Endothelial cell of umbilical vein (primary cell): ENCODE measurements at regions not wholly inside any gene's neighbourhood (a gene's known extent, or its start where the extent isn't known, plus 50 kb on each side); places are given as distances from the start of the nearest gene placed in this dataset.
"Not testable (repeated sequence)": the region's sequence is repeated elsewhere in the genome, so short reads cannot be mapped to it uniquely, and the experiment has no call there.

ENCODE experiments used
- BruUV-seq: library from RNA; stranded (reverse); fragments of 400-500 nt; replicated peaks from 2 replicates; lab custom pipeline; 2021; lab: Mats Ljungman, UMichigan
- CTCF ChIA-PET: fragments of 300-600, 350-600 bp; sonication (Branson Sonifier 250); formaldehyde crosslinking; loops from one replicate; lab custom pipeline; 2021; ENCODE audit warnings: antibody characterized with exemption, inconsistent platforms; lab: Charles Lee
- POLR2A ChIA-PET: fragments of 300-600, 350-600 bp; sonication (Branson Sonifier 250); formaldehyde crosslinking; loops from one replicate; lab custom pipeline; 2021; ENCODE audit warnings: antibody characterized with exemption, inconsistent platforms; lab: Charles Lee
- DNase-seq: peaks from one replicate; pipeline ENCODE4 v3.0.0-alpha.2; 2011; ENCODE audit warnings: low read depth, low spot score
- FAIRE-seq: peaks from 2 replicates; lab custom pipeline; 2011; peaks lifted over from hg19 to GRCh38; lab: Jason Lieb, UNC
- H2AFZ ChIP-seq: 2 replicates; pipeline ENCODE4 v1.6.0; 2012; ENCODE audit warnings: low read depth, low read length, control low read depth, inconsistent platforms
- H3K27ac ChIP-seq: 2 replicates; pipeline ENCODE4 v1.5.1; 2011; ENCODE audit warnings: low read depth, mild to moderate bottlenecking, control low read depth, low read length, moderate library complexity; ENCODE audit not compliant: insufficient read depth
- H3K27me3 ChIP-seq, 2 experiments: 2 replicates each; pipeline versions ENCODE4 v1.6.0 to v1.6.1; 2011; ENCODE audit warnings: low read length in 2 of 2, mixed read lengths in 1 of 2; ENCODE audit not compliant: control insufficient read depth in 2 of 2, insufficient read depth in 2 of 2
- H3K36me3 ChIP-seq, 2 experiments: 2 replicates in 1 of 2; 3 replicates in 1 of 2; pipeline ENCODE4 v1.5.1; 2011; ENCODE audit warnings: low read length in 2 of 2, mild to moderate bottlenecking in 1 of 2, moderate library complexity in 1 of 2; ENCODE audit not compliant: control insufficient read depth in 2 of 2, insufficient read depth in 2 of 2; ENCODE audit errors: extremely low read depth in 1 of 2
- H3K4me1 ChIP-seq: 3 replicates; pipeline ENCODE4 v1.5.1; 2011; ENCODE audit warnings: mild to moderate bottlenecking, low read length; ENCODE audit not compliant: control insufficient read depth, insufficient read depth; ENCODE audit errors: extremely low read depth
- H3K4me2 ChIP-seq: 2 replicates; pipeline ENCODE4 v1.6.1; 2011; ENCODE audit warnings: low read length, control low read depth, mixed read lengths; ENCODE audit not compliant: insufficient read depth
- H3K4me3 ChIP-seq, 3 experiments: fragments of 200-600 bp in 1 of 3; sonication (generic), shearing (Covaris generic) in 1 of 3; replicated peaks in 1 of 3; 2 replicates each; pipeline ENCODE4 v1.5.1; 2011 to 2016; ENCODE audit warnings: control low read depth in 3 of 3, low read length in 3 of 3, mild to moderate bottlenecking in 2 of 3, inconsistent platforms in 1 of 3, low read depth in 1 of 3, moderate library complexity in 1 of 3; ENCODE audit not compliant: insufficient read depth in 1 of 3
- H3K79me2 ChIP-seq: 2 replicates; pipeline ENCODE4 v1.6.0; 2012; ENCODE audit warnings: low read length, inconsistent platforms; ENCODE audit not compliant: control insufficient read depth, insufficient read depth
- H3K9ac ChIP-seq: replicated peaks from 2 replicates; pipeline ENCODE3; 2011; ENCODE audit warnings: low read length, control low read depth; ENCODE audit not compliant: insufficient read depth; ENCODE audit errors: extremely low read depth
- H3K9me1 ChIP-seq: replicated peaks from 3 replicates; pipeline ENCODE4 v1.6.0; 2011; ENCODE audit warnings: mild to moderate bottlenecking, low read length; ENCODE audit not compliant: control insufficient read depth, insufficient read depth; ENCODE audit errors: extremely low read depth
- H3K9me3 ChIP-seq: replicated peaks from 2 replicates; pipeline ENCODE4 v1.5.1; 2012; ENCODE audit warnings: low read length, inconsistent platforms; ENCODE audit not compliant: control insufficient read depth, insufficient read depth
- H4K20me1 ChIP-seq: replicated peaks from 2 replicates; pipeline ENCODE3; 2011; ENCODE audit warnings: mild to moderate bottlenecking, low read length; ENCODE audit not compliant: control insufficient read depth, insufficient read depth; ENCODE audit errors: extremely low read depth
- CTCF ChIP-seq, 2 donors: IDR thresholded peaks; 1 replicate in 1 of 2; 2 replicates in 1 of 2; pipeline ENCODE4 v1.5.1; 2011; ENCODE audit warnings: low read length in 2 of 2, mild to moderate bottlenecking in 2 of 2, moderate library complexity in 2 of 2, control low read depth in 1 of 2, inconsistent platforms in 1 of 2, low read depth in 1 of 2; ENCODE audit not compliant: insufficient read depth in 1 of 2; ENCODE audit errors: extremely low read depth in 1 of 2
- EZH2 ChIP-seq: IDR thresholded peaks from 2 replicates; pipeline ENCODE4 v1.6.1; 2012; ENCODE audit warnings: borderline replicate concordance, low read depth, mild to moderate bottlenecking, moderate library complexity, low read length, inconsistent platforms; ENCODE audit not compliant: severe bottlenecking
- FOS ChIP-seq: IDR thresholded peaks from 2 replicates; pipeline ENCODE4 v1.6.1; 2011; ENCODE audit warnings: mild to moderate bottlenecking, low read length, moderate library complexity, borderline replicate concordance; ENCODE audit not compliant: insufficient read depth
- GATA2 ChIP-seq: IDR thresholded peaks from 2 replicates; pipeline ENCODE4 v1.7.0; 2011; ENCODE audit warnings: low read depth, mild to moderate bottlenecking, moderate library complexity, mixed read lengths, low read length; ENCODE audit not compliant: insufficient read length, insufficient read depth
- MAX ChIP-seq: IDR thresholded peaks from 2 replicates; pipeline ENCODE4 v1.6.1; 2011; ENCODE audit not compliant: insufficient read depth, insufficient read length
- POLR2A ChIP-seq: IDR thresholded peaks from 2 replicates; pipeline ENCODE4 v1.6.1; 2012; ENCODE audit warnings: low read depth, mild to moderate bottlenecking, control low read depth, low read length
- POLR2AphosphoS5 ChIP-seq: IDR thresholded peaks from 2 replicates; pipeline ENCODE4 v1.6.1; 2012; ENCODE audit warnings: low read depth, mild to moderate bottlenecking, control low read depth, low read length, moderate library complexity; ENCODE audit not compliant: insufficient read depth
- dilution Hi-C: fragments of 300-500 bp; cut with MboI; formaldehyde crosslinking; loops from one replicate; pipeline ENCODE4 v1.15.0; 2019; ENCODE audit warnings: low sequenced_read_pairs; ENCODE audit not compliant: extremely low pct_ligation_motif_present
- intact Hi-C: fragments of 100-400 bp; cut with micrococcal nuclease; formaldehyde crosslinking; loops from one replicate; pipeline ENCODE4 v1.10.0; 2022

- H4K20me1 ChIP-seq, H3K4me2 ChIP-seq, H2AFZ ChIP-seq, H3K79me2 ChIP-seq, dilution Hi-C loops, H3K9ac ChIP-seq, POLR2A ChIA-PET, CTCF ChIA-PET, H3K36me3 ChIP-seq, H3K9me1 ChIP-seq, DNase-seq, intact Hi-C loops, H3K27me3 ChIP-seq, BruUV-seq, H3K27ac ChIP-seq, FAIRE-seq, H3K4me1 ChIP-seq, H3K9me3 ChIP-seq, H3K4me3 ChIP-seq: not testable (repeated sequence)
- peak; percentile 35 for TF ChIP-seq GATA2
Observed at GRCh38 chr6:141046496-141046895, 1086.2 kb upstream of the GJE1 start.

GRCh38 chr6:141041596-141042087, 1091.1 kb upstream of the GJE1 start:
- Histone ChIP-seq H3K4me2 (no peak overlapping the region), H3K9ac (no peak overlapping the region), H3K4me3 (no peak overlapping the region), H3K9me1 (no peaks in the 10 kb centered on the region), H3K9me3 (no peaks in the 10 kb centered on the region), H2AFZ (no peak overlapping the region), H3K36me3 (no peaks in the 10 kb centered on the region), H4K20me1 (no peaks in the 10 kb centered on the region), H3K79me2 (no peaks in the 10 kb centered on the region), H3K27ac (no peak overlapping the region), H3K4me1 (no peaks in the 10 kb centered on the region), H3K27me3 (no peaks in the 10 kb centered on the region)
- dilution Hi-C loops = no loop called here
- intact Hi-C loops = no loop called here
- no TSS peak for BruUV-seq
- TF ChIP-seq EZH2 = no peak
- no peak for TF ChIP-seq FOS
- no peak for TF ChIP-seq POLR2AphosphoS5
- no peak for TF ChIP-seq POLR2A
- TF ChIP-seq MAX = no peak
- no peak for TF ChIP-seq GATA2
- no peak for TF ChIP-seq CTCF (IDR thresholded peaks at IDR 0.05; ENCODE audit: extremely low read depth in 1 of 2, insufficient read depth in 1 of 2, low read depth in 1 of 2, low read length in 2 of 2)
- ChIA-PET POLR2A (no interaction called here), CTCF (no interaction called here)
- FAIRE-seq = no peak
- no peak for DNase-seq
